Activated CD4-positive, alpha-beta memory T cell treated with anti-CD3 and anti-CD28 coated beads, Interleukin-2, amount 10 ng/mL, durations not matched to agents 7 days and 5 days (primary cell): ENCODE measurements at regions not wholly inside any gene's neighbourhood (a gene's known extent, or its start where the extent isn't known, plus 50 kb on each side); places are given as distances from the start of the nearest gene placed in this dataset.
"Not testable (repeated sequence)": the region's sequence is repeated elsewhere in the genome, so short reads cannot be mapped to it uniquely, and the experiment has no call there.

Experiments used
- CTCF ChIA-PET: fragments of 350-600 bp; sonication (Branson Sonifier 250); formaldehyde crosslinking; loops from one replicate; lab custom pipeline; 2021; ENCODE audit warnings: antibody characterized with exemption, inconsistent platforms; lab: Charles Lee
- POLR2A ChIA-PET: fragments of 350-600 bp; sonication (Branson Sonifier 250); formaldehyde crosslinking; loops from one replicate; lab custom pipeline; 2021; ENCODE audit warnings: antibody characterized with exemption; lab: Charles Lee
- DNase-seq: peaks from one replicate; pipeline ENCODE4 v3.0.0-alpha.2; 2020
- H3K27ac Mint-ChIP-seq: one replicate; pipeline ENCODE4 v1.8.0; 2021; ENCODE audit warnings: mild to moderate bottlenecking, mixed read lengths
- H3K27me3 Mint-ChIP-seq: one replicate; pipeline ENCODE4 v1.8.0; 2021; ENCODE audit warnings: mixed read lengths
- H3K36me3 Mint-ChIP-seq: one replicate; pipeline ENCODE4 v1.8.0; 2021; ENCODE audit warnings: low read depth, mixed read lengths
- H3K4me1 Mint-ChIP-seq: one replicate; pipeline ENCODE4 v1.8.0; 2021; ENCODE audit warnings: mixed read lengths
- H3K4me3 Mint-ChIP-seq: one replicate; pipeline ENCODE4 v1.8.0; 2021; ENCODE audit warnings: mild to moderate bottlenecking, mixed read lengths
- H3K9me3 Mint-ChIP-seq: one replicate; pipeline ENCODE4 v1.8.0; 2021; ENCODE audit warnings: mixed read lengths

DNA sequence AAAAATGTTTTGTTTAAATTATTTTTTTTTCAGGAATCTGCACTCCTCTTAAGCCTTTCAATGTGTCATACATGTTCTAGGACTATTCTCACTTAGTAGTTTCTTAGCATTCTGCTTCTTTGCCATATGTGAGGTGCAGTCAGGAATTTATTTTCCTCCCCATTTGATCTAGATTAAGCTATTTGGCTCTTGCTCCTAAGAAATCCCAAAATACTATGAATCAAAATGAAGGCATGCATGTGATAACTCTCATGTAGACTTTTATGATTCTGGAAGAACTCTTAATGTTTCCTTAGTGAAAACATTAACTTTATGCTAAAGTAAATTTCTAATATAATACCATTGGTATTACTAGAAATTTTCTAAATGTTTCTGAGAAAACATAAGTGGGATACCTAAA lies 664.5 kb downstream of the RAPGEF2 start:
- CTCF ChIA-PET, result no interaction called here

DNA sequence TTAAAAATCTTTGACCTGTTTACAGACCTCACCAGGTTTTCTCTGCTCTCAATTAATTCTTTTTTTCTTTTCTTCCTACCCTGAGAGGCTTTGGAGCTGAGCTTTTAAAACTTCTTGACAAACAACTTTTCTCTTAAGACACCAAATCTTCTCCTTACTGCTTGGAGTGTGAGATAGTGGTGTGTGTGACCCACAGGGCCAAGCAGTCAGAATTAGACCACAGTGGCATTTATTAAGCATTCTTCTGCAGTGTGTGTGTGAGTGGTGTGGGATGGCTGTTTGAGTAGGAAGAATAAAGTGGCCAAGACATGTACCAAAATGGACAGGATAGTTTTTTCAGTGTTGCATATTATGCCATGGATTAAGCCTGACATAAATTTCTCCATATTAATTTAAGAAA lies 665.1 kb downstream of the RAPGEF2 start:
- Mint-ChIP-seq H3K36me3 (no peaks in the 10 kb centered on the region), H3K27ac (no peak overlapping the region), H3K27me3 (no peaks in the 10 kb centered on the region), H3K9me3 (no peaks in the 10 kb centered on the region), H3K4me3 (no peak overlapping the region), H3K4me1 (no peaks in the 10 kb centered on the region)
- no peak for DNase-seq
- ChIA-PET CTCF (no interaction called here), POLR2A (no interaction called here)

More for the DNA sequence above, 664.5 kb downstream of the RAPGEF2 start:
- POLR2A ChIA-PET, result no interaction called here
- H3K36me3 Mint-ChIP-seq, result no peaks in the 10 kb centered on the region
- H3K27me3 Mint-ChIP-seq, result no peaks in the 10 kb centered on the region
- no peaks in the 10 kb centered on the region for H3K4me1 Mint-ChIP-seq
- no peaks in the 10 kb centered on the region for H3K9me3 Mint-ChIP-seq
- H3K27ac Mint-ChIP-seq, result no peak overlapping the region
- no peak for DNase-seq
- H3K4me3 Mint-ChIP-seq, result no peak overlapping the region

DNA sequence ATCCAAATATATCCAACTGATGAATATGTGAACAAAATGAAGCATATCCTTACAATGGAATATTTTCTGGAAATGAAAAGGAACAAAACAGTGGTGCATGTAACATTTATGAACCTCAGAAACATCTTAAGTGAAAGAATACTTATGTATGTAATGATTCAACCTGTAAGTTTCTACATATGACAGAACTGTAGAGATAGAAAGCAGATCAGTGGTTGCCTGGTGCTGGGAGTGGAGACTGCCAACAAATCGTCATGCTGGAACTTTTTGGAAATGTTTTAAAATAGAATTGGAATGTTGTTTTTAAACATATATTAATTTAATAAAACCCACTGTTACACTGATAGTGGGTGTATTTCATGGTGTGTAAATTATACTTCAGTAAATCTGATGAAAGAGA lies 667.5 kb downstream of the RAPGEF2 start:
- ChIA-PET CTCF (no interaction called here), POLR2A (no interaction called here)
- no peaks in the 10 kb centered on the region for H3K9me3 Mint-ChIP-seq
- H3K4me1 Mint-ChIP-seq, result no peaks in the 10 kb centered on the region
- H3K27ac Mint-ChIP-seq, result no peak overlapping the region
- no peak overlapping the region for H3K4me3 Mint-ChIP-seq
- H3K27me3 Mint-ChIP-seq, result no peaks in the 10 kb centered on the region
- no peaks in the 10 kb centered on the region for H3K36me3 Mint-ChIP-seq
- no peak for DNase-seq

DNA sequence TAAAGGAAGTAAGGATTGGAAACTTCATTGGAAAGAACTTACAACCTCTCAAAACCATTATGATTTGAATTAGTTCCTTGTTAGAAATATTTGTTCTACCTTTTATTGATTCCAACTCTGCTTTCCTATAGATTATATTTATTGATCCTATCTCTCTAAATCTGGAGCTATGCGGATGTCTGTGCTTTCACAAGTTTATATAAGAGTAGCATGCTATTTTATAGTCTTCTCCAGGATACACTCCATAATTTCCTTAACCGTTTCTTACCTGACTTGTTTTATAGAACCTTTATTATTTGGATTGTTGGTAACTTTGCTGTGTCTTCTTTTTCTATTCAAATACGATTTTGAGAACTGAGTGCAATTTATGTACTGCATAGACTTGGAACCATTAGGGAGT lies 668.1 kb downstream of the RAPGEF2 start:
- no peak overlapping the region for H3K27ac Mint-ChIP-seq
- no peaks in the 10 kb centered on the region for H3K36me3 Mint-ChIP-seq
- H3K4me1 Mint-ChIP-seq, result no peaks in the 10 kb centered on the region
- no peak for DNase-seq
- no peaks in the 10 kb centered on the region for H3K9me3 Mint-ChIP-seq
- ChIA-PET CTCF (no interaction called here), POLR2A (no interaction called here)
- no peaks in the 10 kb centered on the region for H3K27me3 Mint-ChIP-seq
- H3K4me3 Mint-ChIP-seq, result no peak overlapping the region

DNA sequence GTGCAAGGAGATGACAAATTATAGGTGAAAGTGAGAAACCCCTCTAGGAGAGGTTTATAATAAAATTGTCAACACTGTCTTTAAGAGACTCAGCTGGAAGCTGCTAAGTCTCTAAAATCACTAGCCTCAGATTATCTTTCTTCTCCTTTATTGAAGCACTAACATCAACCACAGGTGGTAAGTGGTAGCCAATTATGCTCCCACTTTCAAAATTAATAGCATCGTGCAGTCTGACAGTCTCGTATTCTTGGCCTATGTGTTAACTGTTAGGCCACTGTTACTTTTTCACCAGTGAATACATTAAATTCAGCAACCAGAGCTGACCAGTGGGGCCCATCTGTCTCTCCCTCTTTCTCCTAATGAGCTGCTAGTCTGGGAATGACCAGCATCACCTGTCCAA lies 674.1 kb downstream of the RAPGEF2 start:
- H3K27ac Mint-ChIP-seq, result no peak overlapping the region
- H3K36me3 Mint-ChIP-seq, result no peaks in the 10 kb centered on the region
- no peaks in the 10 kb centered on the region for H3K27me3 Mint-ChIP-seq

DNA sequence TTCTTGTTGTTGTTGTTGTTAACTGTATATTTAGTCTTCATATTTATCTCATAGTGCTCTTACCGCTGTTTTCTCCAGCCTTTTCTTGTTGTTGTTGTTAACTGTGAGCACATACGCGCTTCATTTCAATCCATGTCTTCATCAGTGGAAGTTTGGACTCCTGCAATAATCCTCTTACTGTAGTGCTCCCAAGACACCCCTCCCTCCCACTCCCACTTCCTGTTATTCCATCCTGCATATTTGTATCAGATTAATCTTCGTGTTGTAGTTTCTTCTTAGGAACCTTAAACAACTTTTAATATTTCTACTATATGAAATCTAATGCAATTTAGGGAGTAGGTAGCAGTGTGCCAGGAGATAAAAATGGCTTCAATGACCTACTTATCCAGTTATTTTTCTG lies 674.8 kb downstream of the RAPGEF2 start:
- no peak for DNase-seq
- Mint-ChIP-seq H3K27ac (no peak overlapping the region), H3K4me3 (no peak overlapping the region), H3K9me3 (no peaks in the 10 kb centered on the region), H3K27me3 (no peaks in the 10 kb centered on the region), H3K36me3 (no peaks in the 10 kb centered on the region), H3K4me1 (no peaks in the 10 kb centered on the region)
- ChIA-PET CTCF (no interaction called here), POLR2A (no interaction called here)

More for the DNA sequence above, 674.1 kb downstream of the RAPGEF2 start:
- H3K4me3 Mint-ChIP-seq, result no peak overlapping the region
- no peaks in the 10 kb centered on the region for H3K4me1 Mint-ChIP-seq
- no peaks in the 10 kb centered on the region for H3K9me3 Mint-ChIP-seq
- ChIA-PET POLR2A (no interaction called here), CTCF (no interaction called here)
- no peak for DNase-seq

DNA sequence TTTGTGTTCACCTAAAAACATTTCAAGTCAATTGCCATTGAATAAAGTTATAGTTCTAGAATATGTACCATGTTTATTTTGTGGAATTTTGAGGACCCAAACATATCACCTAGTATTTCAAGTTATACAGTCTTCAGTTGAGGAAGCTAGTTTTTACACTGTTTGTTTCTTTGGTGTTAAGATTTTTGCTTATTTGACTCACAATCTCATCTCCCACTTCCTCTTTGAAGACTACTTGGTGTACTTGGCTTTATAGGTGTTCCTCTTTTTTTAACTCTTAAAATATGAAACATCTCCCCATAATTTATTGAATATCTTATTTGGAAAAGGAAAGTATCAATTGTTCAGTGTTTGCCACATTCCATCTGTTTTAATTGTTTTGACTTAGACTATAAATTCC lies 675.4 kb downstream of the RAPGEF2 start:
- Mint-ChIP-seq H3K27ac (no peak overlapping the region), H3K4me1 (no peaks in the 10 kb centered on the region), H3K36me3 (no peaks in the 10 kb centered on the region), H3K9me3 (no peaks in the 10 kb centered on the region), H3K27me3 (no peaks in the 10 kb centered on the region), H3K4me3 (no peak overlapping the region)
- no peak for DNase-seq
- ChIA-PET CTCF (no interaction called here), POLR2A (no interaction called here)

DNA sequence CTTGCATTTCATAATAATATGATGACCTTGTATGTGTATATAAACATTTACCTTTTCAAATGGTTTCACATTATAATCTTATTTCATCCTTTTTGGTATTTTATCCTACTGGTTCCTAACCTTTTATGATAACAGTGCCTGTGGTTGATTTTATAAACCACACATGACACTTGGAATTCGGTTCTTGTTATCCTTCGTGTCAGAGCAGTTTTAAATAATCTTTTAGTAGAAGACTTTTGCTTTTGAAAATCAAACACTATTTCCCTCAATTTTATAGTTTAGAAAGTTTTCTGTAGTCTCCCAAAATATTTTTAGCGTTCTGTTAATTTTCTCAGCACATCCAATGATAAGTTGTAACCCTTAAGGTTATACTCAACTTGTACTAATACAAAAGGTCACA lies 676.8 kb downstream of the RAPGEF2 start:
- Mint-ChIP-seq H3K9me3 (no peaks in the 10 kb centered on the region), H3K4me1 (no peaks in the 10 kb centered on the region), H3K27ac (no peak overlapping the region), H3K27me3 (no peaks in the 10 kb centered on the region), H3K4me3 (no peak overlapping the region), H3K36me3 (no peaks in the 10 kb centered on the region)
- POLR2A ChIA-PET, result no interaction called here
- no peak for DNase-seq
- CTCF ChIA-PET, result no interaction called here

DNA sequence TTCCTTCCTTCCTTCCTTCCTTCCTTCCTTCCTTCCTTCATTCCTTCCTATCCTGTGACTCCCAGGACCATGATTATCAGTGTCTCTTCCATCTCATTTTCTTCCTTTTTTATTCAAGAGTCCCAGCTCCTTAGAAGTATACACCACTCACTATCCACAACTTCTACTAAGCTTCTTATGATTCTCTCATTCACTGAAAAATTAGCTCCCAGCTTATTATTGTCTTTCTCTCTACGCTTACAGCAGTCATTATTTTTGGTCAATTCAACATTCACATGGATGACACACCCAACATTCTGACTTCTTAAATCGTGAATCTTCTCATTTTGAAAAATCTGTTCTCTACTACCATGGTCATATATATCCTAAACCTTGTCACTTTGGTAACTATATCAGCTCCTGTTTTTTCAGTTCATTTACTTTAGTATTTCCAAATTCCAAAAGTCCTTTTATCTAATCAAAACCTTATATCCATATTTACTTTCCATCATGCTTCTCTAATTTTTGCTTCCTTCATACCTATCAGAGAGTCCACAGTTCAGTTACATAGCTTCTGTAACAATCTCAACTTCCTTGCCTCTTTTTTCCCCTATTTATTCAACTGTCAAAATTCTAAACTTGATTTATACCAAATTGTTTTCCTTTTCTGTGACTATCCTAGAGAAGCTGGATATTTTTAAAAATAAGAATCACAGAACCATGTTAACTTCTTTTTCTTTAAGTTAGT lies 677.5 kb downstream of the RAPGEF2 start:
- H3K27ac Mint-ChIP-seq, result no peak overlapping the region
- no peaks in the 10 kb centered on the region for H3K36me3 Mint-ChIP-seq
- H3K4me3 Mint-ChIP-seq, result no peak overlapping the region
- POLR2A ChIA-PET, result no interaction called here
- no peak for DNase-seq
- CTCF ChIA-PET, result no interaction called here
- no peaks in the 10 kb centered on the region for H3K27me3 Mint-ChIP-seq
- H3K9me3 Mint-ChIP-seq, result no peaks in the 10 kb centered on the region
- no peaks in the 10 kb centered on the region for H3K4me1 Mint-ChIP-seq

DNA sequence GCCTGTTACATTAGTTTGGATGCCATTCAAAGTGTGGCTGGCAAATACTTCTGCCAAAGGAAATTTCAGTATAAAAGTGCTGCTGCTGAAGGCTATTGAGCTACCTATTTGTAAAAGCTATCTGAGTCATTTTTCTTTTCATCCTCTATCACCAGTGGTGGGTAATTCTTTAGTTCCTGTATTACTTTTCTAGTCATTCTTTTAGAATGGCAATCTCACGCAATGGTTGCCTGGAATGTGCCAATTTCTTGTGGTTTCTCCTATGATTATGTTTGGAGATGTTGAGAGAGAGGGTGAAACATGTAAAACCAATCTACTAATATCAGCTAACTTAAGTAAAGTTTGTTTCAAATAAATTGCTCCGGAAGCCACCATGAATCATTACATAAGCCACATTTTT lies 685.0 kb downstream of the RAPGEF2 start:
- Mint-ChIP-seq H3K4me3 (no peak overlapping the region), H3K27ac (no peak overlapping the region), H3K36me3 (no peaks in the 10 kb centered on the region), H3K4me1 (no peaks in the 10 kb centered on the region), H3K27me3 (no peaks in the 10 kb centered on the region), H3K9me3 (no peaks in the 10 kb centered on the region)
- DNase-seq, result no peak
- ChIA-PET POLR2A (no interaction called here), CTCF (no interaction called here)

DNA sequence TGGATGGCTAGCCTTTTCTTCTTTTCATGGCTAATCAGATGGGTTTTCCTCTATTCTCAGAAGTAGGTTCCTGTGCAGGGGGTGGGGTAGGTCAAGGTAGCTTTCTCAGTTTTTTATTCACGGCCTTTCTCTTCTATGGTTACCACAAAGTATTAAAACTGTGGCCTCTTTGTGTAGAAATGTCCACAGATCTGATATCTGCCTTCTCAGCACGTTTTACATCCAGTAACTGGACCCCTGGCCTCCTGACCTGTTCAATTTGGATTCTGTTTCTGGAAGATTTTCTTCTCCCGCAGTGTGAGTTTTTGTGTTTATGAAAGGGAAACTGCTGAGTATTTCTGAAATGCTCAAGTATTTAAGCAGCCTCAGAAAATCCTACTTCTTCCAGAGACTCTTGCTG lies 688.5 kb downstream of the RAPGEF2 start:
- Mint-ChIP-seq H3K4me3 (no peak overlapping the region), H3K9me3 (no peaks in the 10 kb centered on the region), H3K27ac (no peak overlapping the region), H3K27me3 (no peaks in the 10 kb centered on the region), H3K4me1 (no peaks in the 10 kb centered on the region), H3K36me3 (no peaks in the 10 kb centered on the region)
- no peak for DNase-seq
- ChIA-PET CTCF (no interaction called here), POLR2A (no interaction called here)

DNA sequence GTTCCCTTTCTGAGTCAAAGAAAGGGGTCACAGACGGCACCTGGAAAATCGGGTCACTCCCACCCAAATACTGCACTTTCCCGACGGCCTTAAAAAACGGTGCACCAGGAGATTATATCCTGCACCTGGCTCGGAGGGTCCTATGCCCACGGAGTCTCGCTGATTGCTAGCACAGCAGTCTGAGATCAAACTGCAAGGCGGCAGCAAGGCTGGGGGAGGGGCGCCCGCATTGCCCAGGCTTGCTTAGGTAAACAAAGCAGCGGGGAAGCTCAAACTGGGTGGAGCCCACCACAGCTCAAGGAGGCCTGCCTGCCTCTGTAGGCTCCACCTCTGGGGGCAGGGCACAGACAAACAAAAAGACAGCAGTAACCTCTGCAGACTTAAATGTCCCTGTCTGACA lies 701.7 kb downstream of the RAPGEF2 start:
- H3K27ac Mint-ChIP-seq, POLR2A ChIA-PET, H3K9me3 Mint-ChIP-seq, H3K4me3 Mint-ChIP-seq, H3K27me3 Mint-ChIP-seq, H3K4me1 Mint-ChIP-seq, CTCF ChIA-PET, DNase-seq, H3K36me3 Mint-ChIP-seq: not testable (repeated sequence)

DNA sequence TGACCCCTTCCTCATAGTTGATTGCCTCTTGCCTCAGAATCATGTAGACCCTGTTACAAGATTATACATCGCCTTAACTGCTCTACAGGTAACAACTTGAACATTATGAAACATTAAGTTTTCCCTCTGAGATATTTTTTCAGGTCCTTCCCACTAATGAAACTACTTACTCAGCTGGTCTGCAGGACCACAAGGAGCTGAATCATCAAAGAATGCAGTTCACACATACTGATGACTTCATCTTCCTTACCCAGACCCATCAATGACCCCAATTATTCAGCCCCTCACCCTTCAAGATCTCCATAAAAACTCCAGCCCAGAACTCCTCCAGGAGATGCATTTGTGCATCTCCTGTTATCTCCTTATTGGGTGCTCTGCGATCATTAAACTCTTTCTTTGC lies 720.9 kb downstream of the RAPGEF2 start:
- Mint-ChIP-seq H3K27me3 (no peaks in the 10 kb centered on the region), H3K4me1 (no peaks in the 10 kb centered on the region), H3K4me3 (no peak overlapping the region), H3K9me3 (peaks cover 13% of the 10 kb centered on the region), H3K27ac (no peak overlapping the region), H3K36me3 (no peaks in the 10 kb centered on the region)
- ChIA-PET POLR2A (no interaction called here), CTCF (no interaction called here)
- no peak for DNase-seq

DNA sequence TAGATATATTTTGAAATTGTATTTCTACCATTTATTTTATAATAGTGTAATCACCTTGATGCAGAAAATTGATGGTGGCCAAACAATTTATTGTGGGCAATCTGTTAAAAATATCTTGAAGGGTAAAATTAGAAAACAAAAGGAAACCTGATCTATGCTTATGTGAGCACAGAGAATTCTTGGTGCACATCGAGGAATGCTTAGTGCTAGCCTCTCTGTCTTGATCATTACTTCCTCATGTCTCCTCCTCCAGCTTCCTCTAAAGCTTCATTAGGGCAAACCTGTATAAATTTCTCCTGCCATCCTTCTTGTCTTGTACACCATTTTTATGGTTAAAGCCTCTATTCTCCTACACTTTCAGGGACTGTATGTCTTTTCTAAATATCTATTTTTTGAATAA lies 725.8 kb downstream of the RAPGEF2 start:
- Mint-ChIP-seq H3K36me3 (no peaks in the 10 kb centered on the region), H3K27me3 (no peaks in the 10 kb centered on the region), H3K9me3 (peaks cover 13% of the 10 kb centered on the region), H3K4me3 (no peak overlapping the region), H3K27ac (no peak overlapping the region), H3K4me1 (no peaks in the 10 kb centered on the region)
- ChIA-PET POLR2A (no interaction called here), CTCF (no interaction called here)
- no peak for DNase-seq
